Brain microvascular endothelial cell (primary cell): ENCODE measurements at regions not wholly inside any gene's neighbourhood (a gene's known extent, or its start where the extent isn't known, plus 50 kb on each side); places are given as distances from the start of the nearest gene placed in this dataset.

Source experiments
- DNase-seq: peaks from one replicate; pipeline ENCODE4 v3.0.0-alpha.2; 2020
- H3K27ac ChIP-seq: fragments of 250-450 bp; sonication (Bioruptor Pico); 2 replicates; pipeline ENCODE4 v1.5.1; 2020; ENCODE audit warnings: mild to moderate bottlenecking, moderate library complexity
- H3K27me3 ChIP-seq: fragments of 250-450 bp; sonication (Bioruptor Pico); replicated peaks from 2 replicates; pipeline ENCODE4 v1.5.1; 2020; ENCODE audit warnings: mild to moderate bottlenecking
- H3K36me3 ChIP-seq: fragments of 250-450 bp; sonication (Bioruptor Pico); replicated peaks from 2 replicates; pipeline ENCODE4 v1.5.1; 2020; ENCODE audit warnings: mild to moderate bottlenecking
- H3K4me3 ChIP-seq: 2 replicates; pipeline ENCODE4 v1.5.1; 2011; ENCODE audit warnings: low read depth, mild to moderate bottlenecking, control low read depth, low read length, moderate library complexity
- CTCF ChIP-seq: IDR thresholded peaks from 2 replicates; pipeline ENCODE4 v1.5.1; 2011; ENCODE audit warnings: low read depth, mild to moderate bottlenecking, moderate library complexity, low read length, control low read depth, inconsistent platforms; ENCODE audit errors: missing control alignments
- in situ Hi-C: cut with HindIII; loops from 2 replicates; pipeline ENCODE4 v1.10.0; 2017; ENCODE audit warnings: low sequenced_read_pairs, low pct_ligation_motif_present

- DNase-seq, result no peak
- H3K27me3 ChIP-seq, result no peaks in the 10 kb centered on the region
- no peak overlapping the region for H3K27ac ChIP-seq
- TF ChIP-seq CTCF, result no peak
- H3K4me3 ChIP-seq, result no peak overlapping the region
- no peaks in the 10 kb centered on the region for H3K36me3 ChIP-seq
- in situ Hi-C loops, result no loop called here
Observed at GRCh38 chr10:83357627-83358026, 781.7 kb upstream of the GHITM start.

- DNase-seq, result no peak
- no peak overlapping the region for H3K4me3 ChIP-seq
- H3K27me3 ChIP-seq, result no peaks in the 10 kb centered on the region
- no peak overlapping the region for H3K27ac ChIP-seq
- no peak for TF ChIP-seq CTCF
- H3K36me3 ChIP-seq, result no peaks in the 10 kb centered on the region
- in situ Hi-C loops, result no loop called here
Observed at GRCh38 chr10:83367036-83367435, 772.3 kb upstream of the GHITM start.

GRCh38 chr10:83371696-83372490, 767.4 kb upstream of the GHITM start:
- no peaks in the 10 kb centered on the region for H3K27me3 ChIP-seq
- no peak for TF ChIP-seq CTCF
- H3K4me3 ChIP-seq, result no peak overlapping the region
- peak overlapping the region; percentile 35 for H3K27ac ChIP-seq
- no peaks in the 10 kb centered on the region for H3K36me3 ChIP-seq
- DNase-seq, result no peak
- in situ Hi-C loops, result no loop called here

GRCh38 chr10:83372646-83373045, 766.7 kb upstream of the GHITM start:
- in situ Hi-C loops, result no loop called here

GRCh38 chr10:83373671-83374070, 765.6 kb upstream of the GHITM start:
- peak; percentile 13 for TF ChIP-seq CTCF
- Histone ChIP-seq H3K36me3 (no peaks in the 10 kb centered on the region), H3K27ac (no peak overlapping the region), H3K4me3 (no peak overlapping the region), H3K27me3 (no peaks in the 10 kb centered on the region)
- in situ Hi-C loops, result no loop called here
- peak; percentile 1 for DNase-seq

More at GRCh38 chr10:83372646-83373045, 766.7 kb upstream of the GHITM start:
- Histone ChIP-seq H3K27ac (peak overlapping the region; percentile 41), H3K4me3 (no peak overlapping the region), H3K27me3 (no peaks in the 10 kb centered on the region), H3K36me3 (no peaks in the 10 kb centered on the region)
- DNase-seq, result peak; percentile 0
- no peak for TF ChIP-seq CTCF

GRCh38 chr10:83374741-83375140, 764.6 kb upstream of the GHITM start:
- H3K27ac ChIP-seq, result no peak overlapping the region
- no peaks in the 10 kb centered on the region for H3K36me3 ChIP-seq
- DNase-seq, result no peak
- no peak overlapping the region for H3K4me3 ChIP-seq
- no peak for TF ChIP-seq CTCF
- in situ Hi-C loops, result no loop called here
- no peaks in the 10 kb centered on the region for H3K27me3 ChIP-seq
